ENCODE measurements at regions not wholly inside any gene's neighbourhood (a gene's known extent, or its start where the extent isn't known, plus 50 kb on each side); places are given as distances from the start of the nearest gene placed in this dataset.
A peak's percentile ranks its signal among the peaks of the same experiment; 100 is the strongest.

- no peaks in the 10 kb centered on the region for H3K36me3 Mint-ChIP-seq (ENCODE audit: low read depth)
These were observed 51.0 kb upstream of the EGFLAM start for GRCh38 chr5:38207343-38207742.

DNA sequence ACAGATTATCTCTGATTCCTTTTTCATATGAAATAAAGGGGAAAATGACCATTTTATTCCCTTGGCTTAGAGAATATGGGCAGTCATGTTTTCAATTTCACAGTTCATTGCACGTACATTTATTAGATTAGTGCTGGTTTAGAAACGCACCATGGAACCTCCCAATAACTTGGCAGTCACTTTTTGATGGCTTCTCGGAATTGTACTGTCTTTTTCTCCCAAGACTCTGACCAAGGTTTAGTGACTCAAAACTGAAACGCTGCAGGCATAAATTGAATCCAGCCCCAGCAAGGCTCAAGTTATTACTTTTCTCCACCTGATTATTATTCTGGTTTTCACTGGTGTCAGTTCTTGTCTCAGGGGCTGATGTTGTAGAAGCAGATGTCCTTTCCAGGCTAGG, 55.6 kb upstream of the EGFLAM start:
- Mint-ChIP-seq H3K4me3 (no peak overlapping the region), H3K36me3 (ENCODE audit: low read depth) (no peaks in the 10 kb centered on the region), H3K27me3 (ENCODE audit: low read depth) (peaks cover 31% of the 10 kb centered on the region), H3K27ac (no peak overlapping the region), H3K4me1 (no peaks in the 10 kb centered on the region), H3K9me3 (no peaks in the 10 kb centered on the region)
- TF ChIP-seq CTCF (IDR thresholded peaks at IDR 0.05; ENCODE audit: unreplicated experiment in 3 of 3) = no peak

More at GRCh38 chr5:38207343-38207742, 51.0 kb upstream of the EGFLAM start:
- no peak for TF ChIP-seq CTCF (IDR thresholded peaks at IDR 0.05; ENCODE audit: unreplicated experiment in 3 of 3)
- Mint-ChIP-seq H3K9me3 (no peaks in the 10 kb centered on the region), H3K27me3 (ENCODE audit: low read depth) (peaks cover 24% of the 10 kb centered on the region), H3K4me1 (no peaks in the 10 kb centered on the region), H3K4me3 (no peak overlapping the region), H3K27ac (no peak overlapping the region)

DNA sequence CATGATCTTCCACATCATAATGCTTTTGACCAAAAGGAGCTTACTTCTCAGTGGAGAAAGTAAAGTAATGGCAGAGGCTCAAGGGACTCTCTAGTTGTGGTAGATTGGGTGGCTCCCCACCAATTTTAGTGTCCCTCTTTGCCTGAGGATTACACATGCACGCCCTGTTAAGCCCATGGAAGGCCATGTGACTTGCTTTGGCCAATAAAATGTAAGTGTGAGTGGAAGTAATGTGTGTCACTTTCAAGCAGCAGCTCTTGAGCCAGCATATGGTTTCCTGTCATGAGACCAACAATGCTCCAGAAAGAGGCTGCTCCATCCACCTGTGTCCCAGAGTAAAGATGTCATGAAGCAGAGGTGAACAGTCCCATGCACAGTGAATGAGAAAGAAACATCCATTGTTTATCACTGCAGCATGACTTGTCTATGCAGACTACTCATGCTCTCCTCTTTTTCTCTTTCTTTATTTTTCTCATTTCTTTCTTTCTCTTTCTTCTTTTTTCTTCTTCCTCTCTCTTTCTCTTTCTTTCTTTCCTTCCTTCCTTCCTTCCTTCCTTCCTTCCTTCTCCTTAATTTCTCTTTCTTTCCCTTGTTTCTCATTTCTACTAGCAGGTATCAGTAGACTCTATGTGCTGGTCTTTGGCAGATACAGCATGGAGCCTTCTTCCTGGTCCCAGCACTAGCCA, 57.3 kb upstream of the EGFLAM start:
- H3K4me3 Mint-ChIP-seq = no peak overlapping the region
- H3K27me3 Mint-ChIP-seq (ENCODE audit: low read depth) = peaks cover 33% of the 10 kb centered on the region
- TF ChIP-seq CTCF (IDR thresholded peaks at IDR 0.05; ENCODE audit: unreplicated experiment in 3 of 3) = no peak
- no peak overlapping the region for H3K27ac Mint-ChIP-seq
- no peaks in the 10 kb centered on the region for H3K36me3 Mint-ChIP-seq (ENCODE audit: low read depth)
- no peaks in the 10 kb centered on the region for H3K4me1 Mint-ChIP-seq
- no peaks in the 10 kb centered on the region for H3K9me3 Mint-ChIP-seq

GRCh38 chr5:38197118-38197517, 61.2 kb upstream of the EGFLAM start:
- Mint-ChIP-seq H3K4me3 (no peak overlapping the region), H3K36me3 (ENCODE audit: low read depth) (no peaks in the 10 kb centered on the region), H3K9me3 (no peaks in the 10 kb centered on the region), H3K27ac (no peak overlapping the region), H3K4me1 (no peaks in the 10 kb centered on the region), H3K27me3 (ENCODE audit: low read depth) (peaks cover 51% of the 10 kb centered on the region)
- no peak for TF ChIP-seq CTCF (IDR thresholded peaks at IDR 0.05; ENCODE audit: unreplicated experiment in 3 of 3)

GRCh38 chr5:38193015-38193581, 65.3 kb upstream of the EGFLAM start:
- Mint-ChIP-seq H3K27ac (no peak overlapping the region), H3K4me1 (peaks cover 10% of the 10 kb centered on the region), H3K36me3 (ENCODE audit: low read depth) (no peaks in the 10 kb centered on the region), H3K4me3 (no peak overlapping the region), H3K27me3 (ENCODE audit: low read depth) (peaks cover 80% of the 10 kb centered on the region), H3K9me3 (no peaks in the 10 kb centered on the region)
- peak; percentile 89 to 96 (median 90) for TF ChIP-seq CTCF (IDR thresholded peaks at IDR 0.05; ENCODE audit: unreplicated experiment in 3 of 3)

DNA sequence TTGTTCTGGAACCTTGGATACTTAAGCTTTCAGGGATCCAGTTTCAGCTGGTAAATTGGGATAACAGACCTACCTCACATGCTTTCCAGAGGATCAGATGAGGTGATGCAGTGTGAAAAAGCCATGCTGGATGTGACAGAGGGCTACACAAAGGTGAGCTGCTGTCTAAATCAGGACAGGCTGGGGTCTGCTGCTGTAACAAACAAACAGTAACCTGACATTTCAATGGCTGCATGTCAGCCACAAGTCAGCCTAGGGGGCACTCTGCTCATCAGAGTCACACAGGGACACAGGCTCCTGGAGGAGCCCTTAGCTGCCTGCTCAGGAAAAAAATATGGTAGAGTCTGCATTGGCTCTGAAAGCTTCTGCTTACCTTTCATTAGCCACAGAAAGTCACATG, 66.7 kb upstream of the EGFLAM start:
- Mint-ChIP-seq H3K27ac (no peak overlapping the region), H3K4me3 (no peak overlapping the region), H3K27me3 (ENCODE audit: low read depth) (peaks cover 82% of the 10 kb centered on the region), H3K4me1 (peaks cover 10% of the 10 kb centered on the region), H3K36me3 (ENCODE audit: low read depth) (no peaks in the 10 kb centered on the region), H3K9me3 (no peaks in the 10 kb centered on the region)
- no peak for TF ChIP-seq CTCF (IDR thresholded peaks at IDR 0.05; ENCODE audit: unreplicated experiment in 3 of 3)

Data from nephron (organoid).